ENCODE measurements at regions not wholly inside any gene's neighbourhood (a gene's known extent, or its start where the extent isn't known, plus 50 kb on each side); places are given as distances from the start of the nearest gene placed in this dataset.

DNA sequence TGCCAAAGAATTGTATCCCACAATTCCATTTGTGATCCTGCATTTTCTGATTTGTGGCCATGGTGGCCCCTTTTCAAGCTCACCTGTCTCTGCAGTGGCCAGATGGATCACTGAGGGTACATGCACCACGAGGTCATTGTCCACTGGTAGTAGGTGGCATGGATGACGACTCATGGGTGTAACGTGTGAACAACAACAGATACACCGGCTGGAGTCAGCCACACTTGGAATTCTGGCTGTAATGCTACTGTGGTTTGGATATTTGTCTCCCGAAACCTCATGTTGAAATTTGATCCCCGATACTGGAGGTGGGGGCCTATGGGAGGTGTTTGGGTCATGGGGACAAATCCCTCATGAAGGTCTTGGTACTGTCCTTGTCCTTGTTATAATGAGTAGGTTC lies 102.2 kb upstream of the TAF1B start:
- H3K4me2 ChIP-seq (ENCODE audit: low read length), result no peak overlapping the region

DNA sequence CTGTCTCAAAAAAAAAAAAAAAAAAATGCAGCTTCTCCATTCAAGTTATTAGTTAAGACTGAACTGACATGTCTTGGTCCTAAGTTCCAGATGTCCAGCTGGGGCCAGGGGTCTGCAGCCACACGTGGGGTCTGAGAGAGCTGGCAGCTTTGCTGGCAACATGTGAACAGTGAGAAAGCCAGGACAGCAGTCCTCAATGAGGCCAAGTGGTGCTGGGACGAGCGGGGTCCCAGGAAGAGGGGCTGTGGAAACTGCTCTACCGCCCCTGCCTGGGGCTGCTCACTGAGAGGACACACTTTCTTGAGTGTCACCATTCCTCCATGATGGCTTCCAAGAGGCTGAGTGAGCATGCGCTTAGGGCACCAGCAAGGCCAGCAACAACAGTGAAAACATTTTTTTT lies 100.7 kb upstream of the TAF1B start:
- Histone ChIP-seq H3K27me3 (ENCODE audit: control insufficient read depth, low read length) (peaks cover 13% of the 10 kb centered on the region), H3F3A (ENCODE audit: control insufficient read depth, insufficient read depth) (no peaks in the 10 kb centered on the region), H3K4me1 (ENCODE audit: control insufficient read depth, low read length) (peaks cover 8% of the 10 kb centered on the region; the same call in 1 of the 2 replicates), H4K20me1 (ENCODE audit: control insufficient read depth, insufficient read depth, low read depth, low read length) (no peaks in the 10 kb centered on the region), H3K4me3 (ENCODE audit: low read length) (no peak overlapping the region), H3K9me2 (replicated peaks; ENCODE audit: control insufficient read depth, low read length) (no peaks in the 10 kb centered on the region), H3K4me2 (ENCODE audit: low read length) (no peak overlapping the region), H3K9me3 (ENCODE audit: control insufficient read depth, insufficient read depth, low read length) (no peaks in the 10 kb centered on the region; the same call in 1 of the 2 replicates), H3K27ac (ENCODE audit: low read depth, low read length) (no peak overlapping the region), H3K79me2 (ENCODE audit: control insufficient read depth, low read length) (no peaks in the 10 kb centered on the region), H3K36me3 (ENCODE audit: control insufficient read depth, low read length) (no peaks in the 10 kb centered on the region)
- no peak for TF ChIP-seq EZH2phosphoT487 (IDR thresholded peaks at IDR 0.05; ENCODE audit: borderline replicate concordance, low read length)

More for the DNA sequence above, 102.2 kb upstream of the TAF1B start:
- H3K9me2 ChIP-seq (replicated peaks; ENCODE audit: control insufficient read depth, low read length), result no peaks in the 10 kb centered on the region
- TF ChIP-seq CTCF (IDR thresholded peaks at IDR 0.05; ENCODE audit: low read depth, low read length, poor library complexity, severe bottlenecking) (no peak), EZH2phosphoT487 (IDR thresholded peaks at IDR 0.05; ENCODE audit: borderline replicate concordance, low read length) (no peak)
- peaks cover 8% of the 10 kb centered on the region; the same call in 1 of the 2 replicates for H3K4me1 ChIP-seq (ENCODE audit: control insufficient read depth, low read length)
- no peak overlapping the region for H3K4me3 ChIP-seq (ENCODE audit: low read length)
- H3K27me3 ChIP-seq (ENCODE audit: control insufficient read depth, low read length), result peaks cover 13% of the 10 kb centered on the region
- H4K20me1 ChIP-seq (ENCODE audit: control insufficient read depth, insufficient read depth, low read depth, low read length), result no peaks in the 10 kb centered on the region
- H3K27ac ChIP-seq (ENCODE audit: low read depth, low read length), result no peak overlapping the region
- H3F3A ChIP-seq (ENCODE audit: control insufficient read depth, insufficient read depth), result no peaks in the 10 kb centered on the region
- no peaks in the 10 kb centered on the region; the same call in 1 of the 2 replicates for H3K9me3 ChIP-seq (ENCODE audit: control insufficient read depth, insufficient read depth, low read length)
- H3K36me3 ChIP-seq (ENCODE audit: control insufficient read depth, low read length), result no peaks in the 10 kb centered on the region
- H3K79me2 ChIP-seq (ENCODE audit: control insufficient read depth, low read length), result no peaks in the 10 kb centered on the region

GRCh38 chr2:9744256-9745004 lies 98.8 kb upstream of the TAF1B start:
- TF ChIP-seq CTCF (IDR thresholded peaks at IDR 0.05; ENCODE audit: low read depth, low read length, poor library complexity, severe bottlenecking), result no peak
- TF ChIP-seq EZH2phosphoT487 (IDR thresholded peaks at IDR 0.05; ENCODE audit: borderline replicate concordance, low read length), result no peak
- Histone ChIP-seq H3K27ac (ENCODE audit: low read depth, low read length) (no peak overlapping the region), H3K27me3 (ENCODE audit: control insufficient read depth, low read length) (peaks cover 16% of the 10 kb centered on the region), H3K9me2 (replicated peaks; ENCODE audit: control insufficient read depth, low read length) (no peaks in the 10 kb centered on the region), H3K9me3 (ENCODE audit: control insufficient read depth, insufficient read depth, low read length) (no peaks in the 10 kb centered on the region), H3F3A (ENCODE audit: control insufficient read depth, insufficient read depth) (no peaks in the 10 kb centered on the region), H3K79me2 (ENCODE audit: control insufficient read depth, low read length) (no peaks in the 10 kb centered on the region), H3K4me3 (ENCODE audit: low read length) (no peak overlapping the region), H3K36me3 (ENCODE audit: control insufficient read depth, low read length) (no peaks in the 10 kb centered on the region), H3K4me1 (ENCODE audit: control insufficient read depth, low read length) (peaks cover 3% of the 10 kb centered on the region; the same call in 1 of the 2 replicates), H4K20me1 (ENCODE audit: control insufficient read depth, insufficient read depth, low read depth, low read length) (no peaks in the 10 kb centered on the region), H3K4me2 (ENCODE audit: low read length) (no peak overlapping the region)

DNA sequence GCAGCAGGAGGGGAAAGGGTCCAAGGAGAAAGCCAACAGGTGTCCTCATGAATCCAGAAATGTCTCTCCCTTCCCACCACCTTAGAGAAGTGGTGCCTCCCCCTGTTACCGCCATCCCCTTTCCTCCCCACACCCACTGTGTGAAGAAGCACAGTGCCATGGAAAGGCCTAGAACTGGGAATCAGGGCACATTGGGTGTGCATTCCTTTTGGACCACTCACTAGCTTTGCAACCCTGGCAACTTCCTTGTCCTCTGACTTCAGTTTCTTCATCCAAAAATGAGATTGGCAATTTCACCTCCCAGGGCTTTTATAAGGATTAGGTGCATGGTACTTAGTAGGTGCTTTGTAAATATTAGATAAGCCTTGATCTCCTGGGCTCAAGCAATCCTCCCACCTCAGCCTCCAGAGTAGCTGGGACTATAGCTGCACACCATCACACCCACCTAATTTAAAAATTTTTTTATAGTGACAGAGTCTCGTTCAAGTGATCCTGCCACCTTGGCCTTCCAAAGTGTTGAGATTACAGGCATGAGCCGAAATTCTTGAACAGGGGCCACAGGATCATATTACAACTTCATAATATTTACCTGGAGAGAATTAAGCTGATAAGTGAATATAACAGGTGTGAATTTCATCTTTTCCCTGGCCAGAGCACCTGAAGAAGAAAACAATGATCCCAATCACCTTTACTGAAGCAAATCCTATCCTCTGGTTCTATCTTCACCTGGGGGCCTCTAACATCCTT lies 97.9 kb upstream of the TAF1B start:
- H3K9me3 ChIP-seq (ENCODE audit: control insufficient read depth, insufficient read depth, low read length), result no peaks in the 10 kb centered on the region
- no peaks in the 10 kb centered on the region for H4K20me1 ChIP-seq (ENCODE audit: control insufficient read depth, insufficient read depth, low read depth, low read length)
- no peak for TF ChIP-seq EZH2phosphoT487 (IDR thresholded peaks at IDR 0.05; ENCODE audit: borderline replicate concordance, low read length)
- no peak for TF ChIP-seq CTCF (IDR thresholded peaks at IDR 0.05; ENCODE audit: low read depth, low read length, poor library complexity, severe bottlenecking)
- no peak overlapping the region for H3K27ac ChIP-seq (ENCODE audit: low read depth, low read length)
- H3K4me3 ChIP-seq (ENCODE audit: low read length), result no peak overlapping the region
- H3K9me2 ChIP-seq (replicated peaks; ENCODE audit: control insufficient read depth, low read length), result no peaks in the 10 kb centered on the region
- H3K27me3 ChIP-seq (ENCODE audit: control insufficient read depth, low read length), result peaks cover 16% of the 10 kb centered on the region
- no peak overlapping the region for H3K4me2 ChIP-seq (ENCODE audit: low read length)
- no peaks in the 10 kb centered on the region for H3K36me3 ChIP-seq (ENCODE audit: control insufficient read depth, low read length)
- H3F3A ChIP-seq (ENCODE audit: control insufficient read depth, insufficient read depth), result no peaks in the 10 kb centered on the region
- H3K79me2 ChIP-seq (ENCODE audit: control insufficient read depth, low read length), result no peaks in the 10 kb centered on the region
- H3K4me1 ChIP-seq (ENCODE audit: control insufficient read depth, low read length), result no peaks in the 10 kb centered on the region

Measured in DOHH2 (cell line).